IMR-90 (cell line): ENCODE measurements at regions not wholly inside any gene's neighbourhood (a gene's known extent, or its start where the extent isn't known, plus 50 kb on each side); places are given as distances from the start of the nearest gene placed in this dataset.

Experiments used
- ATAC-seq: fragments of 200-7000 bp; cut with Tn5 transposase; 2 replicates; pipeline ENCODE4 v1.9.1; 2020; ENCODE audit warnings: low read depth, mild to moderate bottlenecking, moderate library complexity
- BruUV-seq: library from RNA; stranded (reverse); fragments of 400-500 nt; replicated peaks from 2 replicates; lab custom pipeline; 2021; lab: Mats Ljungman, UMichigan
- CTCF ChIA-PET: fragments of 300-600 bp; formaldehyde crosslinking; extraction: SDS; loops from one replicate; lab custom pipeline; 2021; ENCODE audit warnings: antibody characterized with exemption; lab: Yijun Ruan, JAX
- POLR2A ChIA-PET: fragments of 300-600 bp; sonication (Branson Sonifier 250); formaldehyde crosslinking; loops from one replicate; lab custom pipeline; 2022; ENCODE audit warnings: antibody characterized with exemption; ENCODE audit not compliant: unreplicated experiment; lab: Charles Lee
- DNase-seq: peaks from one replicate; pipeline ENCODE4 v3.0.0; 2013
- H2AFZ ChIP-seq: replicated peaks from 2 replicates; pipeline ENCODE3; 2013; ENCODE audit warnings: low read length, mild to moderate bottlenecking; ENCODE audit not compliant: poor library complexity
- H2AK5ac ChIP-seq: 2 replicates; pipeline ENCODE4 v1.6.1; 2013; ENCODE audit warnings: low read depth, low read length, inconsistent platforms
- H2AK9ac ChIP-seq: replicated peaks from 2 replicates; pipeline ENCODE3; 2013; ENCODE audit warnings: mild to moderate bottlenecking, low read depth, low read length, moderate library complexity; ENCODE audit not compliant: poor library complexity
- H2BK120ac ChIP-seq: 2 replicates; pipeline ENCODE4 v1.6.1; 2013; ENCODE audit warnings: low read depth, low read length, inconsistent platforms
- H2BK15ac ChIP-seq: 3 replicates; pipeline ENCODE4 v1.6.1; 2013; ENCODE audit warnings: low read depth, low read length, inconsistent platforms
- H2BK20ac ChIP-seq: 2 replicates; pipeline ENCODE4 v1.6.1; 2013; ENCODE audit warnings: low read depth, mild to moderate bottlenecking, inconsistent platforms, low read length, moderate library complexity
- H2BK5ac ChIP-seq: 2 replicates; pipeline ENCODE4 v1.6.1; 2013; ENCODE audit warnings: mild to moderate bottlenecking, low read depth, low read length, inconsistent platforms; ENCODE audit not compliant: poor library complexity, severe bottlenecking
- H3K14ac ChIP-seq: replicated peaks from 2 replicates; pipeline ENCODE4 v1.6.1; 2013; ENCODE audit warnings: low read depth, low read length, inconsistent platforms
- H3K18ac ChIP-seq: 2 replicates; pipeline ENCODE4 v1.6.1; 2013; ENCODE audit warnings: low read depth, low read length, control low read depth
- H3K23ac ChIP-seq: 2 replicates; pipeline ENCODE4 v1.6.1; 2013; ENCODE audit warnings: low read depth, low read length, inconsistent platforms
- H3K27ac ChIP-seq: 2 replicates; pipeline ENCODE4 v1.5.1; 2013; ENCODE audit warnings: mild to moderate bottlenecking, control low read depth, low read length; ENCODE audit not compliant: insufficient read depth
- H3K27me3 ChIP-seq: 2 replicates; pipeline ENCODE4 v1.6.1; 2013; ENCODE audit warnings: low read length; ENCODE audit not compliant: control insufficient read depth, insufficient read depth
- H3K36me3 ChIP-seq: 2 replicates; pipeline ENCODE4 v1.6.1; 2013; ENCODE audit warnings: low read length, mixed read lengths; ENCODE audit not compliant: control insufficient read depth, insufficient read depth
- H3K4ac ChIP-seq: 2 replicates; pipeline ENCODE4 v1.6.1; 2013; ENCODE audit warnings: low read depth, low read length, inconsistent platforms
- H3K4me1 ChIP-seq: 2 replicates; pipeline ENCODE4 v1.6.1; 2013; ENCODE audit warnings: low read length, mixed read lengths; ENCODE audit not compliant: control insufficient read depth, insufficient read depth
- H3K4me2 ChIP-seq: 2 replicates; pipeline ENCODE4 v1.6.1; 2013; ENCODE audit warnings: low read depth, mild to moderate bottlenecking, control low read depth, low read length, moderate library complexity
- H3K4me3 ChIP-seq: 2 replicates; pipeline ENCODE4 v1.5.1; 2013; ENCODE audit warnings: low read depth, mild to moderate bottlenecking, control low read depth, low read length, moderate library complexity; ENCODE audit not compliant: insufficient read depth
- H3K56ac ChIP-seq: 2 replicates; pipeline ENCODE4 v1.6.1; 2013; ENCODE audit warnings: low read length, inconsistent platforms; ENCODE audit not compliant: insufficient read depth; ENCODE audit errors: extremely low read depth
- H3K79me1 ChIP-seq, 2 experiments: 2 replicates each; pipeline ENCODE4 v1.6.1; 2013; ENCODE audit warnings: low read length in 2 of 2, inconsistent platforms in 1 of 2, low read depth in 1 of 2
- H3K9ac ChIP-seq: 2 replicates; pipeline ENCODE4 v1.6.1; 2013; ENCODE audit warnings: low read depth, low read length, control low read depth
- H3K9me1 ChIP-seq: 2 replicates; pipeline ENCODE4 v1.6.1; 2013; ENCODE audit warnings: low read length, inconsistent platforms; ENCODE audit not compliant: insufficient read depth
- H3K9me3 ChIP-seq: 2 replicates; pipeline ENCODE4 v1.6.1; 2013; ENCODE audit warnings: low read length; ENCODE audit not compliant: control insufficient read depth, insufficient read depth
- H4K20me1 ChIP-seq: 2 replicates; pipeline ENCODE4 v1.6.1; 2013; ENCODE audit warnings: low read length, inconsistent platforms; ENCODE audit not compliant: insufficient read depth
- H4K5ac ChIP-seq: 2 replicates; pipeline ENCODE4 v1.6.1; 2013; ENCODE audit warnings: mild to moderate bottlenecking, low read depth, low read length, control low read depth
- H4K8ac ChIP-seq, 2 experiments: 2 replicates each; pipeline ENCODE4 v1.6.1; 2013; ENCODE audit warnings: low read depth in 2 of 2, low read length in 2 of 2, control low read depth in 1 of 2, inconsistent platforms in 1 of 2
- H4K91ac ChIP-seq: 2 replicates; pipeline ENCODE4 v1.6.1; 2013; ENCODE audit warnings: low read depth, low read length, inconsistent platforms; ENCODE audit not compliant: insufficient read depth
- BHLHE40 ChIP-seq: fragments of 150-350 bp; IDR thresholded peaks from 2 replicates; pipeline ENCODE4 v1.6.1; 2016; ENCODE audit warnings: mild to moderate bottlenecking, low read depth, low read length
- CHD1 ChIP-seq: IDR thresholded peaks from 2 replicates; pipeline ENCODE4 v1.6.1; 2012; ENCODE audit warnings: low read depth, low read length, improper control_type of control experiment
- MAFK ChIP-seq: IDR thresholded peaks from 2 replicates; pipeline ENCODE4 v1.6.1; 2012; ENCODE audit warnings: low read depth, low read length, improper control_type of control experiment
- NFE2L2 ChIP-seq: fragments of 150-350 bp; IDR thresholded peaks from 2 replicates; pipeline ENCODE4 v1.6.1; 2016; ENCODE audit warnings: low read depth, mild to moderate bottlenecking, low read length
- POLR2A ChIP-seq: IDR thresholded peaks from 2 replicates; pipeline ENCODE4 v1.6.1; 2012; ENCODE audit warnings: mild to moderate bottlenecking, low read depth, low read length
- RCOR1 ChIP-seq: IDR thresholded peaks from 2 replicates; pipeline ENCODE4 v1.6.1; 2012; ENCODE audit warnings: mild to moderate bottlenecking, low read length, improper control_type of control experiment; ENCODE audit not compliant: insufficient replicate concordance
- WGBS, 2 experiments: methylation state at CpG; one replicate each; pipeline versions ENCODE4 v1.1.5 to v1.1.7; 2013; ENCODE audit warnings: missing lambda C conversion rate in 2 of 2; ENCODE audit not compliant: insufficient read length in 1 of 2; ENCODE audit errors: extremely low coverage in 2 of 2; 5-methylcytosine and 5-hydroxymethylcytosine counted together
- dilution Hi-C: fragments of 300-500 bp; cut with HindIII; formaldehyde crosslinking; loops from one replicate; pipeline ENCODE4 v1.14.3; 2018; ENCODE audit warnings: low sequenced_read_pairs; ENCODE audit not compliant: unreplicated experiment
- in situ Hi-C: fragments of 300-500 bp; cut with MboI; formaldehyde crosslinking; loops from 3 replicates; pipeline ENCODE4 v1.14.3; 2019; ENCODE audit warnings: low sequenced_read_pairs, inconsistent platforms, mixed read lengths
- intact Hi-C: fragments of 100-400 bp; cut with micrococcal nuclease; formaldehyde crosslinking; loops from 2 replicates; pipeline ENCODE4 v1.10.0; 2022
- TF ChIP-seq, protein P1 (sequence below): fragments of 150-350 bp; IDR thresholded peaks from 2 replicates; pipeline ENCODE4 v1.6.1; 2016; ENCODE audit warnings: low read depth, mild to moderate bottlenecking, low read length, moderate library complexity, borderline replicate concordance

DNA sequence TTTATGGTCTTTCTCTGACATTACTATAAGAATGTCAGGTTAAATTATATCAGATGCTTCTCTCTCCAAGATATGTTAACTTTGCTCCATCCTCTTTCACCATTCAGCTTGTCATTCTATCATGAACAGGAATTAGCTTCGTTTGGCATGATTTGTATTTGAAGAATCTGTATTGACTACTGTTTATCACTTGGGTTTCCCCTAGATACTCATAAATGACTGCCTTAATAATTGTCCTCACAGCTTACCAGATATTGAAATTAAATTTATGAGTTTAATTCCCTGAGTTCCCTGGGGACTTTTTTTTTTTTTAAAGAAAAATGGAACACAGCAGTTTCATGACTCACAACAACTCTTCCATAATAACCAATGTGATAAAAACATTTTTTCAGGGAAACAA lies 76.2 kb upstream of the EOLA2 start:
- H2AK9ac ChIP-seq, result no peak overlapping the region
- BruUV-seq, result no TSS peak
- H3K4me1 ChIP-seq, result peaks cover 2% of the 10 kb centered on the region
- no peak overlapping the region for H3K4me3 ChIP-seq
- H2BK120ac ChIP-seq, result no peak overlapping the region
- H3K18ac ChIP-seq, result no peak overlapping the region
- no peak overlapping the region for H3K4me2 ChIP-seq
- no peak overlapping the region for H3K23ac ChIP-seq
- H2AFZ ChIP-seq, result no peak overlapping the region
- no peak overlapping the region for H2BK20ac ChIP-seq
- intact Hi-C loops (no loop called here), dilution Hi-C loops (no loop called here), in situ Hi-C loops (no loop called here)
- no peaks in the 10 kb centered on the region for H3K79me1 ChIP-seq
- no peaks in the 10 kb centered on the region for H3K9me1 ChIP-seq
- ATAC-seq (no peak), DNase-seq (no peak)
- H2BK5ac ChIP-seq, result no peak overlapping the region
- no peak overlapping the region for H4K91ac ChIP-seq
- H4K5ac ChIP-seq, result no peak overlapping the region
- H3K36me3 ChIP-seq, result no peaks in the 10 kb centered on the region
- H4K8ac ChIP-seq, result no peak overlapping the region
- WGBS, 2 experiments, result no CpG with 5 or more reads among the region's 1 CpG
- TF ChIP-seq MAFK, result no peak
- TF ChIP-seq, protein P1, sequence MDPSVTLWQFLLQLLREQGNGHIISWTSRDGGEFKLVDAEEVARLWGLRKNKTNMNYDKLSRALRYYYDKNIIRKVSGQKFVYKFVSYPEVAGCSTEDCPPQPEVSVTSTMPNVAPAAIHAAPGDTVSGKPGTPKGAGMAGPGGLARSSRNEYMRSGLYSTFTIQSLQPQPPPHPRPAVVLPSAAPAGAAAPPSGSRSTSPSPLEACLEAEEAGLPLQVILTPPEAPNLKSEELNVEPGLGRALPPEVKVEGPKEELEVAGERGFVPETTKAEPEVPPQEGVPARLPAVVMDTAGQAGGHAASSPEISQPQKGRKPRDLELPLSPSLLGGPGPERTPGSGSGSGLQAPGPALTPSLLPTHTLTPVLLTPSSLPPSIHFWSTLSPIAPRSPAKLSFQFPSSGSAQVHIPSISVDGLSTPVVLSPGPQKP, result no peak
- TF ChIP-seq RCOR1, result no peak
- no peak for TF ChIP-seq NFE2L2
- TF ChIP-seq POLR2A, result no peak
- TF ChIP-seq BHLHE40, result no peak
- no peak for TF ChIP-seq CHD1
- no peak overlapping the region for H3K56ac ChIP-seq
- no peak overlapping the region for H2BK15ac ChIP-seq
- H4K20me1 ChIP-seq, result no peaks in the 10 kb centered on the region
- H3K9ac ChIP-seq, result no peak overlapping the region
- no peaks in the 10 kb centered on the region for H3K9me3 ChIP-seq
- ChIA-PET CTCF (no interaction called here), POLR2A (no interaction called here)
- no peak overlapping the region for H2AK5ac ChIP-seq
- no peak overlapping the region for H3K4ac ChIP-seq
- H3K27ac ChIP-seq, result no peak overlapping the region
- H3K14ac ChIP-seq, result no peak overlapping the region
- H3K27me3 ChIP-seq, result no peaks in the 10 kb centered on the region
